ENCODE measurements at regions not wholly inside any gene's neighbourhood (a gene's known extent, or its start where the extent isn't known, plus 50 kb on each side); places are given as distances from the start of the nearest gene placed in this dataset.
A peak's percentile ranks its signal among the peaks of the same experiment; 100 is the strongest.

GRCh38 chr6:74199215-74199915 lies 503.4 kb downstream of the CD109 start:
- no peak overlapping the region for H3K9ac ChIP-seq (ENCODE audit: low read length in 3 of 3)
- no peaks in the 10 kb centered on the region for H3K27me3 ChIP-seq (ENCODE audit: control insufficient read depth, insufficient read depth, low read length)
- DNase-seq, result no peak
- no peak overlapping the region for H3K4me3 ChIP-seq (ENCODE audit: low read length in 3 of 3)
- TF ChIP-seq CTCF (IDR thresholded peaks at IDR 0.05; ENCODE audit: borderline replicate concordance, extremely low read depth, insufficient read depth), result no peak
- no peaks in the 10 kb centered on the region for H3K36me3 ChIP-seq (ENCODE audit: control insufficient read depth in 2 of 3, insufficient read depth in 3 of 3, low read length in 3 of 3)
- no peak overlapping the region for H3K27ac ChIP-seq (ENCODE audit: low read depth in 2 of 2, low read length in 2 of 2)
- no peaks in the 10 kb centered on the region for H3K9me3 ChIP-seq (ENCODE audit: control insufficient read depth in 2 of 3, insufficient read depth in 1 of 3, low read length in 3 of 3)
- FAIRE-seq, result no peak
- no peaks in the 10 kb centered on the region for H3K4me1 ChIP-seq (ENCODE audit: control insufficient read depth in 2 of 3, insufficient read depth in 2 of 3, low read depth in 1 of 3, low read length in 3 of 3)
- intact Hi-C loops (cut with DNase I), result no loop called here

DNA sequence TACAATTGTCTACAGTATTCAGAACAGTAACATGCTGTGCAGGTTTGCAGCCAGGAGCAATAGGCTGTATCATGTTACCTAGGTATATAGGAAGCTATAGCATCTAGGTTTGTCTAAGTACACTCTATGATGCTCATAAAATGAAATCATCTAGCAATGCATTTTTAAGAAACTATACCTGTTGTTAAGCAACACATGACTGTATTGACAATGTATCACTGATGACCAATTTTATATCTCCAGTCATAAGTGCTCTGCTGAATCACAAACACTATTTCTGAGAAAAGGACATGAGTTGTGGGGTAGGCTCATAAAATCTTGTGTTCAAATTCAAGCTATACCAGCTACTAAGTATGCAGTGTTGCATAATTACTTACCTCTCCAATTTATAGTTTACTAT lies 501.3 kb downstream of the CD109 start:
- Histone ChIP-seq H3K27me3 (ENCODE audit: control insufficient read depth, insufficient read depth, low read length) (no peaks in the 10 kb centered on the region), H3K9ac (ENCODE audit: low read length in 3 of 3) (no peak overlapping the region), H3K4me3 (ENCODE audit: low read length in 3 of 3) (no peak overlapping the region), H3K9me3 (ENCODE audit: control insufficient read depth in 2 of 3, insufficient read depth in 1 of 3, low read length in 3 of 3) (no peaks in the 10 kb centered on the region), H3K36me3 (ENCODE audit: control insufficient read depth in 2 of 3, insufficient read depth in 3 of 3, low read length in 3 of 3) (no peaks in the 10 kb centered on the region), H3K4me1 (ENCODE audit: control insufficient read depth in 2 of 3, insufficient read depth in 2 of 3, low read depth in 1 of 3, low read length in 3 of 3) (no peaks in the 10 kb centered on the region), H3K27ac (ENCODE audit: low read depth in 2 of 2, low read length in 2 of 2) (no peak overlapping the region)
- FAIRE-seq (no peak), DNase-seq (no peak)
- no peak for TF ChIP-seq CTCF (IDR thresholded peaks at IDR 0.05; ENCODE audit: borderline replicate concordance, extremely low read depth, insufficient read depth)
- intact Hi-C loops (cut with DNase I), result no loop called here

GRCh38 chr6:74187811-74188210 lies 491.8 kb downstream of the CD109 start:
- Histone ChIP-seq H3K9me3 (ENCODE audit: control insufficient read depth in 2 of 3, insufficient read depth in 1 of 3, low read length in 3 of 3) (no peaks in the 10 kb centered on the region), H3K9ac (ENCODE audit: low read length in 3 of 3) (no peak overlapping the region), H3K4me1 (ENCODE audit: control insufficient read depth in 2 of 3, insufficient read depth in 2 of 3, low read depth in 1 of 3, low read length in 3 of 3) (no peaks in the 10 kb centered on the region), H3K27ac (ENCODE audit: low read depth in 2 of 2, low read length in 2 of 2) (no peak overlapping the region), H3K4me3 (ENCODE audit: low read length in 3 of 3) (no peak overlapping the region), H3K27me3 (ENCODE audit: control insufficient read depth, insufficient read depth, low read length) (no peaks in the 10 kb centered on the region), H3K36me3 (ENCODE audit: control insufficient read depth in 2 of 3, insufficient read depth in 3 of 3, low read length in 3 of 3) (no peaks in the 10 kb centered on the region)
- TF ChIP-seq CTCF (IDR thresholded peaks at IDR 0.05; ENCODE audit: borderline replicate concordance, extremely low read depth, insufficient read depth), result no peak
- DNase-seq (no peak), FAIRE-seq (peak; percentile 25)
- intact Hi-C loops (cut with DNase I), result no loop called here

GRCh38 chr6:74182992-74183391 lies 487.0 kb downstream of the CD109 start:
- Histone ChIP-seq H3K27me3 (ENCODE audit: control insufficient read depth, insufficient read depth, low read length) (no peaks in the 10 kb centered on the region), H3K36me3 (ENCODE audit: control insufficient read depth in 2 of 3, insufficient read depth in 3 of 3, low read length in 3 of 3) (no peaks in the 10 kb centered on the region), H3K9me3 (ENCODE audit: control insufficient read depth in 2 of 3, insufficient read depth in 1 of 3, low read length in 3 of 3) (no peaks in the 10 kb centered on the region), H3K9ac (ENCODE audit: low read length in 3 of 3) (no peak overlapping the region), H3K4me3 (ENCODE audit: low read length in 3 of 3) (no peak overlapping the region), H3K27ac (ENCODE audit: low read depth in 2 of 2, low read length in 2 of 2) (no peak overlapping the region), H3K4me1 (ENCODE audit: control insufficient read depth in 2 of 3, insufficient read depth in 2 of 3, low read depth in 1 of 3, low read length in 3 of 3) (no peaks in the 10 kb centered on the region)
- intact Hi-C loops (cut with DNase I), result no loop called here
- TF ChIP-seq CTCF (IDR thresholded peaks at IDR 0.05; ENCODE audit: borderline replicate concordance, extremely low read depth, insufficient read depth), result no peak
- DNase-seq (no peak), FAIRE-seq (no peak)
